Trophoblast cell (in vitro differentiated cells and primary cell): ENCODE measurements at regions not wholly inside any gene's neighbourhood (a gene's known extent, or its start where the extent isn't known, plus 50 kb on each side); places are given as distances from the start of the nearest gene placed in this dataset.

Experiments
- DNase-seq, 2 donors: peaks; one replicate each; pipeline ENCODE4 v3.0.0-alpha.2; 2016
- H2AFZ ChIP-seq: 2 replicates; pipeline ENCODE4 v1.6.1; 2013; ENCODE audit warnings: low read length, moderate library complexity, mild to moderate bottlenecking; ENCODE audit not compliant: insufficient read depth, poor library complexity
- H2AK5ac ChIP-seq: 2 replicates; pipeline ENCODE4 v1.6.1; 2013; ENCODE audit warnings: mild to moderate bottlenecking, low read length
- H2BK120ac ChIP-seq: 2 replicates; pipeline ENCODE4 v1.6.1; 2013; ENCODE audit warnings: low read length, mild to moderate bottlenecking, moderate library complexity; ENCODE audit not compliant: insufficient read depth, poor library complexity
- H2BK12ac ChIP-seq: 2 replicates; pipeline ENCODE4 v1.6.1; 2013; ENCODE audit warnings: mild to moderate bottlenecking, low read length, moderate library complexity
- H2BK5ac ChIP-seq: 2 replicates; pipeline ENCODE4 v1.6.1; 2013; ENCODE audit warnings: low read length, low read depth, moderate library complexity, mild to moderate bottlenecking; ENCODE audit not compliant: poor library complexity
- H3K14ac ChIP-seq: 2 replicates; pipeline ENCODE4 v1.6.1; 2013; ENCODE audit warnings: mild to moderate bottlenecking, low read length
- H3K18ac ChIP-seq: 2 replicates; pipeline ENCODE4 v1.6.1; 2013; ENCODE audit warnings: mild to moderate bottlenecking, low read length
- H3K23ac ChIP-seq: 2 replicates; pipeline ENCODE4 v1.6.1; 2013; ENCODE audit warnings: low read length
- H3K27ac ChIP-seq: 2 replicates; pipeline ENCODE4 v1.5.1; 2013; ENCODE audit warnings: low read depth, mild to moderate bottlenecking, inconsistent platforms, low read length, moderate library complexity
- H3K27me3 ChIP-seq: 2 replicates; pipeline ENCODE4 v1.6.1; 2013; ENCODE audit warnings: inconsistent platforms, mild to moderate bottlenecking, low read length, moderate library complexity; ENCODE audit not compliant: insufficient read depth
- H3K36me3 ChIP-seq, 2 experiments: 1 replicate in 1 of 2; 2 replicates in 1 of 2; pipeline ENCODE4 v1.6.1; 2013; ENCODE audit warnings: low read length in 2 of 2, mild to moderate bottlenecking in 2 of 2, moderate library complexity in 1 of 2; ENCODE audit not compliant: insufficient read depth in 2 of 2, control insufficient read depth in 1 of 2
- H3K4ac ChIP-seq: 2 replicates; pipeline ENCODE4 v1.6.1; 2013; ENCODE audit warnings: low read depth, mild to moderate bottlenecking, low read length, moderate library complexity
- H3K4me1 ChIP-seq, 2 experiments: 1 replicate in 1 of 2; 2 replicates in 1 of 2; pipeline ENCODE4 v1.6.1; 2013; ENCODE audit warnings: low read length in 2 of 2, mild to moderate bottlenecking in 2 of 2, moderate library complexity in 1 of 2; ENCODE audit not compliant: insufficient read depth in 2 of 2, control insufficient read depth in 1 of 2
- H3K4me2 ChIP-seq: 2 replicates; pipeline ENCODE4 v1.6.1; 2013; ENCODE audit warnings: inconsistent platforms, mild to moderate bottlenecking, low read length, moderate library complexity
- H3K4me3 ChIP-seq: 2 replicates; pipeline ENCODE4 v1.5.1; 2013; ENCODE audit warnings: mild to moderate bottlenecking, low read depth, low read length, inconsistent platforms
- H3K79me1 ChIP-seq: one replicate; pipeline ENCODE4 v1.6.1; 2013; ENCODE audit warnings: low read length
- H3K79me2 ChIP-seq: 2 replicates; pipeline ENCODE4 v1.6.1; 2013; ENCODE audit warnings: low read length, mild to moderate bottlenecking; ENCODE audit not compliant: control insufficient read depth, insufficient read depth, poor library complexity
- H3K9ac ChIP-seq: 2 replicates; pipeline ENCODE4 v1.6.1; 2013; ENCODE audit warnings: mild to moderate bottlenecking, low read length
- H3K9me3 ChIP-seq: 2 replicates; pipeline ENCODE4 v1.6.1; 2013; ENCODE audit warnings: low read depth, mild to moderate bottlenecking, control low read depth, inconsistent platforms, low read length; ENCODE audit not compliant: insufficient read depth
- H4K12ac ChIP-seq: 2 replicates; pipeline ENCODE4 v1.6.1; 2013; ENCODE audit warnings: low read depth, mild to moderate bottlenecking, low read length, moderate library complexity
- H4K8ac ChIP-seq: 2 replicates; pipeline ENCODE4 v1.6.1; 2013; ENCODE audit warnings: low read depth, mild to moderate bottlenecking, low read length, moderate library complexity
- H4K91ac ChIP-seq: one replicate; pipeline ENCODE4 v1.6.1; 2013; ENCODE audit warnings: low read depth, mild to moderate bottlenecking, low read length, moderate library complexity
- WGBS: extraction: QIAGEN DNeasy Blood & Tissue Kit; methylation state at CpG from one replicate; pipeline ENCODE4 v1.1.7; 2013; ENCODE audit warnings: missing lambda C conversion rate; ENCODE audit not compliant: insufficient read length, insufficient coverage; ENCODE audit errors: extremely low coverage; 5-methylcytosine and 5-hydroxymethylcytosine counted together

GRCh38 chr5:104941030-104941645 is 1378.5 kb upstream of the NUDT12 start:
- H3K79me1 ChIP-seq, result peaks cover 3% of the 10 kb centered on the region
- no peak overlapping the region for H4K91ac ChIP-seq
- H3K18ac ChIP-seq, result no peak overlapping the region
- no peak overlapping the region for H3K4me3 ChIP-seq
- peak overlapping the region; percentile 9 for H2BK5ac ChIP-seq
- peak overlapping the region; percentile 55 for H2BK12ac ChIP-seq
- H3K14ac ChIP-seq, result no peak overlapping the region
- H3K27ac ChIP-seq, result no peak overlapping the region
- DNase-seq, result no peak
- H3K9me3 ChIP-seq, result no peaks in the 10 kb centered on the region
- WGBS, result no CpG with 5 or more reads among the region's 2 CpGs
- H2AK5ac ChIP-seq, result no peak overlapping the region
- no peaks in the 10 kb centered on the region for H3K79me2 ChIP-seq
- H3K4ac ChIP-seq, result peak overlapping the region; percentile 9
- H4K12ac ChIP-seq, result no peak overlapping the region
- no peak overlapping the region for H3K4me2 ChIP-seq
- H3K4me1 ChIP-seq, result no peaks in the 10 kb centered on the region
- no peaks in the 10 kb centered on the region for H3K36me3 ChIP-seq
- H3K9ac ChIP-seq, result no peak overlapping the region
- no peak overlapping the region for H2AFZ ChIP-seq
- peak overlapping the region; percentile 10 for H4K8ac ChIP-seq
- H3K27me3 ChIP-seq, result no peaks in the 10 kb centered on the region
- no peak overlapping the region for H3K23ac ChIP-seq
- peak overlapping the region; percentile 53 for H2BK120ac ChIP-seq

GRCh38 chr5:104937598-104937997 is 1375.0 kb upstream of the NUDT12 start:
- no peak overlapping the region for H4K8ac ChIP-seq
- no peak overlapping the region for H2BK120ac ChIP-seq
- no peak overlapping the region for H3K9ac ChIP-seq
- no peak overlapping the region for H3K18ac ChIP-seq
- no peak for DNase-seq
- H3K4me2 ChIP-seq, result no peak overlapping the region
- H2AK5ac ChIP-seq, result no peak overlapping the region
- no peak overlapping the region for H4K12ac ChIP-seq
- H3K14ac ChIP-seq, result no peak overlapping the region
- no peak overlapping the region for H3K23ac ChIP-seq
- no CpG with 5 or more reads among the region's 1 CpG for WGBS
- H3K4me1 ChIP-seq, result no peaks in the 10 kb centered on the region
- peaks cover 3% of the 10 kb centered on the region for H3K79me1 ChIP-seq
- no peaks in the 10 kb centered on the region for H3K36me3 ChIP-seq
- no peak overlapping the region for H2BK5ac ChIP-seq
- H4K91ac ChIP-seq, result no peak overlapping the region
- no peak overlapping the region for H2AFZ ChIP-seq
- no peaks in the 10 kb centered on the region for H3K79me2 ChIP-seq
- H3K4ac ChIP-seq, result no peak overlapping the region
- no peaks in the 10 kb centered on the region for H3K9me3 ChIP-seq
- H3K4me3 ChIP-seq, result no peak overlapping the region
- H2BK12ac ChIP-seq, result no peak overlapping the region
- H3K27ac ChIP-seq, result no peak overlapping the region
- no peaks in the 10 kb centered on the region for H3K27me3 ChIP-seq

GRCh38 chr5:104932431-104932830 is 1369.8 kb upstream of the NUDT12 start:
- Histone ChIP-seq H3K36me3 (peaks cover 0 to 2% of the 10 kb centered on the region in 2 experiments), H2BK12ac (no peak overlapping the region), H3K4me1 (no peaks in the 10 kb centered on the region), H3K4ac (no peak overlapping the region), H2AFZ (no peak overlapping the region), H3K9ac (no peak overlapping the region), H2BK5ac (no peak overlapping the region), H4K8ac (no peak overlapping the region), H2AK5ac (no peak overlapping the region), H3K23ac (no peak overlapping the region), H3K14ac (peak overlapping the region; percentile 8), H3K79me1 (no peaks in the 10 kb centered on the region), H3K27me3 (no peaks in the 10 kb centered on the region), H3K4me3 (peak overlapping the region; percentile 42), H4K91ac (no peak overlapping the region), H3K9me3 (peaks cover 2% of the 10 kb centered on the region), H2BK120ac (no peak overlapping the region), H3K4me2 (no peak overlapping the region), H3K27ac (no peak overlapping the region), H4K12ac (no peak overlapping the region), H3K79me2 (no peaks in the 10 kb centered on the region), H3K18ac (no peak overlapping the region)
- WGBS, result no CpG with 5 or more reads among the region's 2 CpGs
- DNase-seq, result no peak

- Histone ChIP-seq H4K91ac (no peak overlapping the region), H2AFZ (no peak overlapping the region), H3K23ac (no peak overlapping the region), H3K4me3 (no peak overlapping the region), H3K9me3 (peaks cover 2% of the 10 kb centered on the region), H4K12ac (no peak overlapping the region), H3K4me2 (no peak overlapping the region), H3K27ac (no peak overlapping the region), H2BK5ac (no peak overlapping the region), H2AK5ac (no peak overlapping the region), H2BK120ac (no peak overlapping the region), H3K79me2 (no peaks in the 10 kb centered on the region), H3K4ac (no peak overlapping the region), H3K27me3 (no peaks in the 10 kb centered on the region), H3K14ac (no peak overlapping the region), H3K36me3 (peaks cover 0 to 2% of the 10 kb centered on the region in 2 experiments), H3K18ac (no peak overlapping the region), H3K79me1 (no peaks in the 10 kb centered on the region), H3K4me1 (no peaks in the 10 kb centered on the region), H3K9ac (no peak overlapping the region), H2BK12ac (no peak overlapping the region), H4K8ac (no peak overlapping the region)
- no CpG with 5 or more reads among the region's 36 CpGs for WGBS
- no peak for DNase-seq
Measured at GRCh38 chr5:104928906-104929520, 1366.4 kb upstream of the NUDT12 start.
